ENCODE measurements at regions not wholly inside any gene's neighbourhood (a gene's known extent, or its start where the extent isn't known, plus 50 kb on each side); places are given as distances from the start of the nearest gene placed in this dataset.

GRCh38 chr2:22582107-22582506, 802.9 kb upstream of the KLHL29 start:
- no peak for TF ChIP-seq EZH2 (IDR thresholded peaks at IDR 0.05)
- TF ChIP-seq POLR2AphosphoS5 (IDR thresholded peaks at IDR 0.05; ENCODE audit: borderline replicate concordance, low read depth, low read length) = no peak
- no peak for TF ChIP-seq FOXP2 (optimal IDR thresholded peaks at IDR 0.05; ENCODE audit: control extremely low read depth, extremely low read length, insufficient read depth)

Data from SK-N-MC (cell line).